ENCODE measurements at regions not wholly inside any gene's neighbourhood (a gene's known extent, or its start where the extent isn't known, plus 50 kb on each side); places are given as distances from the start of the nearest gene placed in this dataset.

DNA sequence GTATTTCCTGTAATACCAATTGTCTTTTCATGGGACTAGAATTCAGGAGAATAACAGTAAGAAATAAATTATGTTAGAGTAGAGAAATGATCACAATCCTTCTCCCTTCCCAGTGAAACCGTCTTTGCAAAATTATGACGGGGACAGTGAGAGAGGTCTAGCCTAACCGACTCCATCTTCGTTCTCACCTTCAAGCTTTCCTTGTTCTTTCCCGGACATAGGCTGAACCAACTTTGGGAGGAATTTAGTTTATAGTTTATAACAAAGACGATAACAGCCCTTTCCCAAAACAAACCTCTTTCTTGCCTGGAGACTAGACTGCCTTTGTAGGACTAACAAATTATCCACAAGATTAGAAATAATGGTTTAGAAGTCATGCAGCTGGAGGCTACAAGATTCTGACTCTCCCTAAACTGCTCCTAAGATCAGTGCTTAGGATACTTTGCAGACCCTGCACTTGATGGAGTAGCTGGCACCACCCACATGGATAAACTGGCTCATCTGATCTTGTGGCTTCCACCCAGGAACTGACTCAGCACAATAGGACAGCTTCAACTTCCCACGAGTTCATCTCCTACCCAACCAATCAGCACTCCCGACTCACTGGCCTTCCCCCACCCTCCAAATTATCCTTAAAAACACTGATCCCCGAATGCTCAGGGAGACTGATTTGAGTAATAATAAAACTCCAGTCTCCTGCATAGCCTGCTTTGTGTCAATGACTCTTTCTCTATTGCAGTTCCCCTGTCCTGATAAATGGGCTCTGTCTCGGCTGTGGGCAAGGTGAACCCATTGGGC is 521.2 kb upstream of the TBX3 start:
- DNase-seq = no peak

DNA sequence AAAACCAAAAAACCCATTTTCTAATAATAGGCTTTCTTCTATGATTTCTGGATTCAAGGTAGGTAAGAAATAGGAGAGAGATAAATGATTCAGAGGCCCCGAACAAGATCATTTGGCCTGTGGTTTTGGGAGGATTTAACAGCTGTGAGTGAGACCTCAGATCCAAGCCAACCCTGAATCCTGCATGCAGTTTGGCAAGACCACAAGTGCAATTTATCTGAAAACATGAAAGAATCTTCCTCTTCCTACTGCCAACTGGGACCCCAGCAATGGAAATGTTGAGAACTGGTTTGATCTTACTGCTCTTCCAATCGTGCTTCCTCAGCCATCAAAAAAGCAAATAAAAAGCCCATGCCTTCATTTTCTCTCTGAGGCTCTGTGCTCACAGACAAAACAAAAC is 519.7 kb upstream of the TBX3 start:
- no peak for DNase-seq

DNA sequence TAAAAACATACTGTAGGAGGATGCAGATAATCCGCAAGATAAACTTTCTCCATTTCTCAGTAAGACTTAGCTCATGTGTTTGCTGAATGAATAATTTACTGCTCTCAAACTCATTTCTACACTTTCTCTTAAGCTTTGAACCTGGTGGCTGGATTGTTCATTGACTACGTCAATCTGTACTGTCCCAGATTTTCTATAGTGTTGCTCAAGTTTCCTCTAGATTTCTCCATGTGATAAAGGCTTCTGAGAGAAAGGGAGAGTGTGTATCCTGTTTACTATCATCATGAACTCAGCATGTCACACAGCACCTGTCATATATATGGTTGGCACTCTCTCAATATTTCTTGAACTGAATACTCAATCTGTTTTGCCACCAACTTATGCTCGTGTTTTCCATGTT is 518.0 kb upstream of the TBX3 start:
- no peak for DNase-seq

DNA sequence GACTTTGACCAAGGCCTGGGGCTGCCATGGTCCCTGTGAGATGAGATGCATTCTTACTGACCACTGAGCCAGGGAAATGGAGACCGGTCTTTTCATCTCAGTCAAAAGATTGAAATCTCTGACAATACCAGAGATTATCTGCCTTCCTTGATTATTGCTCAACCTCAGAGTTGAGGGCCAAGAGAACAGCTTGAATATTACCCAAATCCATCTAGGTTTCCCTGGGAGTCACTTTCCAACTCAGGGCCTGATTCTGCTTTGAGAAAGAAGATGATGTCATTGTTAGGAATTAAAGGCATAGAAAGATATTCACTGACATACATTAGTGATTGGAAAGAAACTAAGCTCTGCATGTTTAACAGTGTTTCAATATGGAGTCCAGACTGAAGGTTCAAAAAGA is 515.9 kb upstream of the TBX3 start:
- no peak for DNase-seq

DNA sequence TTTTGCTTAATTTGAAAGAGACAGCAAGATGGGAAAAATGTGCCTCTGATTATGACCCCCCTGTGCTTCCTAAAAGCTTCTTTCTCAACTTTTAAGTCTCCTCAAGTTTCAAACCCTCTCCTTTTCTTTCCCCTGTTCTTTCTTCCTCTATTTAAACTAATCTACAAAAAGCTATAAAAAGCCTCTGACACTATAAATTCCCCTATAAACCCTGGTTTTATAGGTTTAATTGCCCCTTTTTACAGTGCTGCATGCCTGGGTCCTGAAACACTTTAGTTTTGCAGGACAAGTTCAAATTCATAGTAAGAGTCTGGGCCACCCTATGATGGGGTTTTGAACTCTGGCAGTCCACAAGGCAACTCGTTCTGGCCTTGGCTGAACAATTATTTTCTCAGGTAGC is 510.9 kb upstream of the TBX3 start:
- DNase-seq = no peak

DNA sequence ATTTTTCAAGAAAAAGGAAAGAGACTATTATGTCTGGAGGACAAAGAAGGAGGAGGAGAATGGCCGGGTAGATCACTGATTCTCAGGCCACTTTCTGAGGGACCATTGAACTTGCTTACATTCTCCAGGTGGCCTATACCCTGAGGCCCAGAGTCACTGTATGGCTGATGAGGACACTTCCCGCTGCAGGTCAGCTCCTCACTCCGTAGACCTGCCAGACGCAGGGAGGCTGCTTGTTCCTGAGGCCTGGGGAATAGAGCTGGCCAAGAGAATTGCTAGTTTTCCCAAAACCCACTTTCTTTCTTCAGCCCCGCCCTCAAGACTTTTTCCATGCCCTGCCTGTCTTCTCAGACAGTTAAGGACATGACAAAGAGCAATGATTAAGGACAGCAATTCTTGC is 510.5 kb upstream of the TBX3 start:
- no peak for DNase-seq

DNA sequence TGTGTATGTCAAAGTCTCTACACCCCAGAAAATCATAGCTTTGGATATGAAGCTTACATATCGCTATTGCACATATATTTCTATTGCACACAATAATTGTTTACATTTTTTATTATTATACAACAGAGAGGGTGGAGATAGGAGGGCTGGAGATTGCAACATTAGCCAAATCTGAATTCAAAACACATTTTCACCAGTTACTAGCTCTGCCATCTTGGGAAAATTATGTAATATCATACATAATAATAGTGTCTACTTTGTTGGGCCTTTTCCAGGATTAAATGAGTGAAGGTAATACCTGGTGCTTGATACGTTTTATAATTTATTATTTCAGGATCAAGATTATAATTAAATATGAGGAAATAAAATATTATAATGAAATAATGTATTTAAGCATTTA is 507.4 kb upstream of the TBX3 start:
- DNase-seq = no peak

DNA sequence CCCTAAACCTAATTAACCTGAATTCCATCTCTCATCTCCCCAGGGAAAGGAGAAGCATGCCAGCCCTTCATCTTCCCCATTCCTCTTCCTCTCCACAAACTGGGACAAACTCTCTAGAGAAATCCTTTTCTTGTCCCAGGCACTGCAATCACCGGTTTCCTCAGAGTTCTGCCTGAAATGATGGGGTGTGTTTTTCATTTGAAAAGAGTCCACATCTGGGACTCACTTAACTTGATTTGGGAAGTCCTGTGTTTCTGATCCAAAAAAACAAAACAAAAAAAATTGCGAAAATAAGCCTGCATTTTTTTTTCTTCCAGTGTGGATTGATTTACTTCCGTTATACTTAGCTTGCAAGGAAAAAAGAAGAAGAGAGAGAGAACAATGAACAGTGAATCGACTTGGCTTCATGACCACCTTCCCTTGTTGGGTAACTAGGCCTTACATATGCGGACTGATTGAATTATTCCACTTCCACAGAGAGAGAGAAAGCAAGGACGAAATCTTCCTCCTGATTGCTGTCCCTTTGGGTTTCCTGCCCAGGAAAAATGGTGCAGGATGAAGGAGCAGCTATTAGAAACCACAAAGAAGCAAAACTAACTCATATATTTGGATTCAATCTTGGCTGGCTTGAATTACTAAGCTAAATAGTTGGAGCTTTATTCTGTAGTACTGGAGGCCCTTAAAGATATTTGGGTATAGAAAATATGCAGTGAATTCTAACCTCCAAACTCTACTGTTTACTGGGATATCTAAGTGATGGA is 506.2 kb upstream of the TBX3 start:
- DNase-seq = no peak

DNA sequence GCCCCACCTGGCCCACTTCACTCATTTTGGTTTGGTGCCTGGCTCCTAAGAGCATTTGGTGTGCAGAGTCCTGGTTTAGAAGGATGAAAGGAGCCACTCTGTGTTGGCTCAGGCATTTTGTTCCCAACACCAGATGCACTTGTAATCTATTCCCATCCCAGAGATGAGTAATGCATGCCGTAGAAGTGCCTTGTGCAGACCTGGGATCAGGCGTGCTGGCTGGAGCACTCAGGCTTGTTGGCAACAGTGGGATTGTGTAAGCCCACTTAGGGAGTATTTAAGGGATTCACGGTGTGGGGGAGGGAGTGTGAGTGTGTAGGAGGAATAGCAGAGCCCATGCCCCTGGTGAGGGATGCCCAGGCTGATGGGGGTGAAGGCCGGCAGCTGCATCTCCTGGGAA is 501.5 kb upstream of the TBX3 start:
- DNase-seq = no peak

DNA sequence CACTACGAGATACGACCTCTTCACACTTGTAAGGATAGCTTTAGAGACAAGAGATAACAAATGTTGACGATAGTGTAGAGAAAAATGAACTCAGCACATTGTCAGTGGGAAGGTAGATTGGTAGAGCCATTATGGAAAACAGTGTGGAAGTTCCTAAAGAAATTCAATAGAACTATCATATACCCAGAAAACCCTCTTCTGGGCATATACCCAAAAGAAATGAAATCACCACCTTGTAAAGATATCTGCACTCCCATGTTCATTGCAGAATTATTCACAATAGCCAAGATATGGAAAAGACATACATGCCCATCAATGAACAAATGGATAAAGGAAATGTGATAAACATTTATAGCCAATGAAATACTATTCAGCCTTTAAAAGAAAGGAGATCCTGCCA is 499.8 kb upstream of the TBX3 start:
- DNase-seq = no peak

DNA sequence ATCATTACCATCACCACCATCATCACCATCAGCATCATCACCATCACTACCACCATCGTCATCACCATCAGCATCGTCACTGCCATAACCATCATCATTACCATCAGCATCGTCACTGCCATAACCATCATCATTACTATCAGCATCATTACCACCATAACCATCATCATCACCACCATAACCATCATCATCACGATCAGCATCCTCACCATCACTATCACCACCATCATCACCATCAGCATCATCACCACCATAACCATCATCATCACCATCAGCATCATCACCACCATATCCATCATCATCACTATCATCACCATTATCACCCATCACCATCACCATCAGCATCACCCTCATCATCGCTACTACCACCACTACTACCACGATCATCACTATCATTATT is 493.9 kb upstream of the TBX3 start:
- no peak for DNase-seq

DNA sequence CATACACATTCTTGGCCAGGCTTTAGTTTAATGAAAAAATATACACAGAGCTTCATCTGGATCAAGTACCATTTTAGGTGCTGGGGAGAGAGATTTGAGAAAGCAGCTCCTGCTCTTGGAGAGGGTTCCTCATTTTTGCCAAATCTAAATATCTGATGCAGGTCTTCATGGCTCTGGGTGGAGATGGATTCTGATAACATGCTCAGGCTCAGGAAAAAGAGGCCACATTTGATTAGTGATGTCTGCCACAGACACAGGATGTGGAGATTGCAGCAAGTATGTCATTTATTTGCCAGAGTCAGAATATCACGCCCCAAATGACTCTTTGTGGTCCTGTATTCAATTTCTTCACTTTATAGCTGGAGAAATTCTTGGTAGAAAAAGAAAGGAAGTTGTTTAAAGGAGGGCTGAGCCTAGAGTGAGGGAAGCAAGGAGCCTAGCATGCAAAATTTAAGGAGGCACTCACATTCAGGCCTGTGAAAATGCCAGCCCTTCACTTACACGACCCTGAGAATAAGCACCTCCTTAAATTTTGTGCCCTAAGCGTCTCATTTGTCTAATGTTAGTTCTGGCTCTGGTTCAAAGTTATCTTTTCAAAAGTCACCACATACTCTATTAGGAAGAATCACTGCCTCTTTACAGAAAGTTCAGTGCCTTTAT is 492.9 kb upstream of the TBX3 start:
- DNase-seq = no peak

DNA sequence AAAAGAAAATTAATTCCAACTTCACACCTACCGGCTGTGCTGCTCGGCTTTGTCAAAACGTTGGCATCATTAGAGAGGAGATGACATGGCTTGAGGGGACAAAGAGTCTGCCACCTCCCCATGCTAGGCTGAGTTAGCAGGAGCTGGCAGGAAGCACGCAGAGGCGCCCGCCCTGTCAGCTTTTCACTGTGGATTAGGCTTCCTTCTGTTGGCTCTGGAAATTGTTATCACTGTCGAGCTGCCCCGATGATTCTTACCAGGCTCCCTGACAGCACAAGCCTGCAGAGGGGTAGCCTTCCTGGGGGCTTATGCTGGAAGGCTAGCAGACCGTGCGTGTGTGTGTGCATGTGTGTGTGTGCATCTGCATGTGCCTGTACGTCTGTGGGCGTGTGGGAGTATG is 490.9 kb upstream of the TBX3 start:
- DNase-seq = no peak

DNA sequence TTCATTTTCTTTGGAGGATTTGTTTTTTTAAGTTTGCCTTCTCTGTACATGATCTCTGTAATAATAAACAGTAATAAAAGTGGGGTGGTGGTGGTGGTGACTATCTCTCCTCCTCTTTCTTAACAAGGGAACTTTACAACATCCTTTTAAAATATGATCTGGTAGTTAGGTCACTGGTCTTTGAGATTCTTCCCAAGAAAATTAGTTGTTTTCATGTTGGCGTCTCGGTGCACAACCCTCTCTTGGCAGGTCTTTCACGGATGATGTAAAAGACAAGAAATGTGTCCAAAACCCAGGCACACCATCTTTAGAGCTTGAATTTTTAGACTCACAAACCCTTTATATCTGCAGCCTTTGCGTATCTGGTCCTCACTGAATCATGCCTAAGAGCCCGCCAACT is 488.5 kb upstream of the TBX3 start:
- no peak for DNase-seq

DNA sequence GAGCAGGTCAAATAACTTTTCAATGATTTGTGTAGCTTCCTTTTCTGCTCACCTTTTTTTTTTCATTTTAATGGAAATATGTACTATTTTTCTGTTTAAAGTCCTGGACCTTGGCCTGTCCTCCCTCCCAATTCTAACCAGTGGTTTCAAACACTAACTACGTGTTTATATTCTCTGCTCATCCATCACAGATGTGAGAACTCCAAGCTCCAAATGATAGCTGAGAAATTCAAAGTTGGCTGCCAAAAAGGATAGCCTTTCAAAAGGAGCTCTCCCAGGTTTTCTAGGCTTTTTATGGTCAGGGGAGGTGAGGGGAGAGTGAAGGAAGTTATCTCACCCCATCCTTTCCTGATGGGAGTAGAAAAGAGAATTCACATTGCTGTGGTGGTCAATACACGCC is 486.0 kb upstream of the TBX3 start:
- DNase-seq = no peak

DNA sequence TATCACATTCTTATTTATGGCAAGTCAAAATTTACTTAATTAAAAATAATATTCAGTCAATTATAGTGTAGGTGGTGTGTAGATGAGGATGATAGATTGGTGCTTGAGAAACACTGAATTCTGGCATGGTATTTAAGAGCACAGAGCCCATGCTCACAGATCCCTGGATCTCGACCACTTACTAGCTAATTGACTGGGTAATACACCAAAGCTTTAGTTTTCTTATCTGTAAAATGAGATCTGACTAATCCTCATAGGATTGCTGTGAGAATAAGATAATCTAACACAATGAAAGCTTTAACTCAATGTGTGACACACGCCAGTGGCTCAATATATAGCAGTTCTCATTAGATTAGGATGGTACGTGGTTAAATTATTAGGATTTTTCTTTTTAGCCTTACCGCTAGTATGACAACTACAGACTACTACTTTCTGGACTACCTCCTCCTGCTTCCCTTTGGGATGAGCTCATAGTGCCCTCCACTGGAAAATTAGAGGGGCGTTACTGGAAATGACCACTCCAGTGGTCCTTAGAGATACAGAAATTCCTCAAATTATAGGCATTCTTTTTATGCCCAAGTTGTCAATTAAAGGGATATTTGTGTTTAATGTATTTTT is 482.8 kb upstream of the TBX3 start:
- no peak for DNase-seq

DNA sequence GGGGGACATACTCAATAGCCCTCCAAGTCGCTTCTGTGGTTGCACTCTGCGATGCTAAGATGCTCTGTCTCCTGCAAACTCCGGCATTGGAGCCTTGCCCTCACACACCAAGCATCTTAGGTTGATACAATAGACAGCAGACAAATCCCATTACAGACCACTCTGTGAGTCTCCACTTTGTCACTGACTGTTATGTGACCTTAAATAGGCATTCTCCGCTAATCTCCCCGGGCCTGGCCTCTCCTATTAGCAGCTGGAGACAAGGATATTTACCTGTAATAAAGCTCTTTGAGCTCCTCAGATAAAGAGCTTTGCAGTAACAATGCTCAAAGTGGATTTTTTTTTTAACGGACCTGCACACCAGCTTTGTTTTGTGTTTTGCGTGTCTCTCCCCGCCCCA is 479.7 kb upstream of the TBX3 start:
- DNase-seq = no peak

DNA sequence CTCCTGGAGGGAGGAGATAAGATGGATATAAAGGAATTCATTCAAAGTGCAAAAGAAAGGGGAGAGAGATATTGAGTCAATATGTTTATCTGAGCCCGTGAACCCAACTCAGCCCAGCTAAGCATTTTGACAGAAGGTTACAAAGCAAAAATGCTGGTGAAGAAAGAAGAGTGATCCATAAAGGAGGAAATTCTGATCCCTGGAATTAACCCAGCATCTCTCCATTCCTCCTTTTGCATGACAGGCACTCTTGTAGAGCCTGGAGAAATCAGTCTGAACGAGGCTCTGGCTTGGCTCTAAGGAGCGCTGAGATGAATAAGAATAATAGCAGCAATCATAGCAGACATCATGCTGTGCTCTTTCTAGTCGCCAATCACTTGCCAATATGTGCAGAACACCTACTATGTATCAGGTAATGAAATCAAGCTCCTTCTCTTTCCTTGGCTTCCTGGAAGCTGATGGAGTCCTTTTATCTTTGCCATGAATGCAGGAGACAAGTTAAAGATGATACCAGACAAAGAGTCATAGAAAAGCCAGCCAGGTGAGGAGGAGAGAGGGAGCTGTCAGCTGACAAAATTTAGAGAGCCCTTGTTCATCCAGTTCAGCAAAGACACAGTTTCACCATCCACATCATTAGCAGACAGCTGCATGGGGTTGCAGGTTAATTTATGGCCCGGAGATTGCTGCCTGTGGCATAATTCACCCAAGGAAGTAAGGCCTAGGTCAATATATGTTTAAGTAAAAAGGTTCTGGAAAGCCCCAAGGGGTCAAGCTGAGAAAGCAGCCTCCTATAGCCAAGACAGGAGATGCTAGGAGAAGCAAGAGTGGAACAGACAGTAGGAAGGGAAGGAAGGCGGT is 476.5 kb upstream of the TBX3 start:
- no peak for DNase-seq

DNA sequence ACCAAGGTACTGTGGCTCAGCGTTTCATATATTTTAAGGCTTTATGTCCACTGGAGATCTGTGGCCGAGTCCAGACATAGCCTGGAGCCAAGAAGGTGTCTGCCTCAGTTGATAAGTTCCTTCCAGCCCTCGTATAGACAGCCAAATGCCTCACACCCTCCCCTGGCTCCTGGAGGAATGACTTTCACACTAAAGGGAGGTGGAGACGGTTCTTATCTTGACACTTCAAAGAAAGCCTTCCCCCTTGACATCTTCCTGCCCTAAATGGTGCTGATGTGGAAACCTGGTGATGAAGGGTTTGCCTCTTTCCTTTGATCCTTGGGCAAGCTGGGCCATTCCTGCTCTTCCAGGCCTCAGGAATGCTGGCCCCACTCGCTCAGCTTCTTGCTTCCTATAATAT is 474.8 kb upstream of the TBX3 start:
- DNase-seq = no peak

DNA sequence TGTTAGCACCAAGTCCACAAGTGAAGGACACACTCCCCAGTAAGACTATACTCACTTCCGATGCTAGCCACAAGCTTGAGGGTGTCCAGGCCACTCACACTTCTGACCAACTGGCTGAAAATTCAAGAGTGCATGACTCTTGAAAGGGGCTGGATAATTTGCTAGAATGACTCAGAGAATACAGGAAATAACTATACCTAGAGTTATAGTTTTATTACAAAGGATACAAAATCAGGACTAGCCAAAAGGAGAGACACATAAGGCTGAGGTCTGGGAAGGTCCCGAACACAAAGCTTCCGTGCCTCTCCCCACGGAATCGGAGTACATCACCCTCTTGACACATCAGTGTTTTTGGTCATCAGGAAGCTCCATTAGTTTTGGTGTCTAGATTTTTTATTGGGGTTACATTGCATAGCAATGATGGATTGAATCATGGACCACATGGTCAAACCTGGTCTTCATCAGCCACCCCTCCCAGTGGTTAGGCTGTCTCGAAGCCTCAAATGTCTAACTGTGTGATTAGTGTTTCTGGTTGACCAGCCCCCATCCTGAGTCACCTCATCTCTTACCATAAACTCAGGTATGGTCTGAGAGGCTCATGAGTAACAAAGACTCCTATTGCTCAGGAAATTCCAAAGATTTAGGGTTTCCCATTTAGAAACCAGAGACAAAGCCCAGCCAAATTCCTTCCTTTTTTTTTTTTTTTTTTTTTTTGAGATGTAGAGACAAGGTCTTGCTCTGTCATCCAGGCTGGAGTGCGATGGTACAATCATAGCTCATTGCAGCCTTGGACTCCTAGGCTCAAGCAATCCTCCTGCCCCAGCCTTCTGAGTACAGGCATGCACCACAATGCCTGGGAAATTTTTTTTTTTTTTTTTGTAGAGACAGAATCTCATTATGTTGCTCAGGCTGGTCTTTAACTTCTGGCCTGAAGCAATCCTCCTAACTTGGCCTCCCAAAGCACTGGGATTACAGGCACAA is 472.0 kb upstream of the TBX3 start:
- DNase-seq = no peak

DNA sequence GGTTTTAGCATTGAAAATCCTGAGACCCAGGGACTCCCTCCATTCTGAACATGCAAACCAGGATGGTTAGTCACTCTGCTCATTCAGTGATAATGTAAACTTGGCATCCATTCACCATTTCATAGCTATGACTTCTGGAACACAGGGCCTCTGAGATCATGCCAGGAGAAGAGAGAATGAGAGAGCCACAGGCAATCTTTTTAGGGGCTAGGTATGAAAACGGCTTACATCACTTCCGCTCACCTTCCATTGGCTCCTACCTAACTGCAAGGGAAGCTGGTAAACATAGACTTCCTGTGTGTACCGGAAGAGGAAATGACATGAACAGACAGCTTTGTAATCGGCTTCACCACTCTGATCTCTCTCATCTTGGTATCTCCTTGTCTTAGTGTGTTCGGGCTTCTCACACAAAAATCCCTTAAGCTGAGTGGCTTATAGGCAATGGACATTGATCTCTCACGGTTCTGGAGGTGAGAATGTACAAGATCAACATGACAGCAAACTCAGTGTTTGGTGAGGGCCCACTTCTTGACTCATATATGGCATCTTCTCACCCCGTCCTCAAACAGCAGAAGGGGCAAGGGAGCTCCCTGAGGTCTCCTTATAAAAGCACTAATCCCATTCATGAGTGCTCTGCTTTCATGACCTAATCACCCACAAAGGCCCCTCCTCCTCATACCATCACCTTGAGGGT is 465.9 kb upstream of the TBX3 start:
- DNase-seq = no peak

Measured in KG1 (cell line).